WI38 (cell line): ENCODE measurements at regions not wholly inside any gene's neighbourhood (a gene's known extent, or its start where the extent isn't known, plus 50 kb on each side); places are given as distances from the start of the nearest gene placed in this dataset.

Experiments used
- H3K4me3 ChIP-seq: 2 replicates; pipeline ENCODE4 v1.5.1; 2011; ENCODE audit warnings: low read depth, mild to moderate bottlenecking, control low read depth, low read length
- CTCF ChIP-seq: IDR thresholded peaks from 2 replicates; pipeline ENCODE4 v1.5.1; 2012; ENCODE audit warnings: low read depth, mild to moderate bottlenecking, control low read depth, low read length

- no peak for TF ChIP-seq CTCF
- no peak overlapping the region for H3K4me3 ChIP-seq
These were observed 133.6 kb upstream of the BMP4 start for GRCh38 chr14:54090274-54090673.

GRCh38 chr14:54094765-54095164 lies 138.1 kb upstream of the BMP4 start:
- H3K4me3 ChIP-seq: no peak overlapping the region
- TF ChIP-seq CTCF: no peak

- TF ChIP-seq CTCF: no peak
- H3K4me3 ChIP-seq: no peak overlapping the region
These were observed 141.9 kb upstream of the BMP4 start for GRCh38 chr14:54098536-54098935.

- TF ChIP-seq CTCF: no peak
- H3K4me3 ChIP-seq: no peak overlapping the region
These were observed 145.4 kb upstream of the BMP4 start for GRCh38 chr14:54102051-54102456.

GRCh38 chr14:54102530-54102929 lies 145.9 kb upstream of the BMP4 start:
- TF ChIP-seq CTCF: no peak
- H3K4me3 ChIP-seq: no peak overlapping the region

GRCh38 chr14:54104601-54105145 lies 148.0 kb upstream of the BMP4 start:
- H3K4me3 ChIP-seq: no peak overlapping the region
- no peak for TF ChIP-seq CTCF

GRCh38 chr14:54105406-54105805 lies 148.8 kb upstream of the BMP4 start:
- no peak overlapping the region for H3K4me3 ChIP-seq
- no peak for TF ChIP-seq CTCF
